ENCODE measurements at regions not wholly inside any gene's neighbourhood (a gene's known extent, or its start where the extent isn't known, plus 50 kb on each side); places are given as distances from the start of the nearest gene placed in this dataset.

- TF ChIP-seq EZH2 (IDR thresholded peaks at IDR 0.05; ENCODE audit: borderline replicate concordance, low read length), result no peak
- no peak for TF ChIP-seq CTCF (IDR thresholded peaks at IDR 0.05; ENCODE audit: low read length)
These were observed 933.4 kb downstream of the NLGN4Y start for GRCh38 chrY:15457682-15458081.

All from OCI-LY1 (cell line).